Stimulated activated naive CD8-positive, alpha-beta T cell treated with anti-CD3 and anti-CD28 coated beads, Interleukin-15, Interleukin-2, amounts not matched to agents 100 U/mL and 50 U/mL, for 24 hours (primary cell): ENCODE measurements at regions not wholly inside any gene's neighbourhood (a gene's known extent, or its start where the extent isn't known, plus 50 kb on each side); places are given as distances from the start of the nearest gene placed in this dataset.
"Not testable (repeated sequence)": the region's sequence is repeated elsewhere in the genome, so short reads cannot be mapped to it uniquely, and the experiment has no call there.

Source experiments
- ATAC-seq: fragments of 150-1000 bp; cut with Tn5 transposase; one replicate; pipeline ENCODE4 v1.10.0; 2021
- DNase-seq: peaks from one replicate; pipeline ENCODE4 v3.0.0; 2021

DNA sequence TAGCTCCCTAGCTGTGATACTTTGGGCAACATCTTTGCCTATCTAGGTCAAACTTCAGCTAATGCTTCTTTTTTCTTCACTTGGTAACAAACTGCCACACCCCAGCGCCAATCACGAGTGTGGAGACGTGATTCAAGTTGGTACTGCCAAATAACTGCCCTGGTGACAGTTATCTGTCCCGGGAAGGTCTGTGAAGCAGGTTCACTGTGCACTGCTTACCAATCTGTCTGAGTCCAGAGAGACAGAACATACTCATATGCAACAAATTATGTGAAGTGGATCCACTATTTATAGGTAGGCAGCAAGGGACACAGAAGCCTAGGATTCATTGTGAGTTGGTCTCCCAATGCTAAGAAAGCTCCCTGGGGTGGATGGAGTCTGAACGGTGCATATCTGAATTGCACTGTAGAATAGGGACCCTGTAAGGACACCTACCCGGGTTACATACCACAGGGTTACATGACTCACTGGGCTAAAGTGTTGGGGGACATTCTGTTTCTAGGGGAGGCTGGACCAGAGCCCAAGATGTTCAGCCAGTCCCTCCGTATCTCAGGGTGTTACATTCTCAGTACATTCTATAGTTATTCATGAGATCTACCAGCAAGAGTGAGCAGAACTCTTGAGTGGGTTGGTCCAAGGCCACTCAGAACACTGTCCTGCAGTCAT lies 95.4 kb upstream of the STC2 start:
- DNase-seq (no peak), ATAC-seq (no peak)

DNA sequence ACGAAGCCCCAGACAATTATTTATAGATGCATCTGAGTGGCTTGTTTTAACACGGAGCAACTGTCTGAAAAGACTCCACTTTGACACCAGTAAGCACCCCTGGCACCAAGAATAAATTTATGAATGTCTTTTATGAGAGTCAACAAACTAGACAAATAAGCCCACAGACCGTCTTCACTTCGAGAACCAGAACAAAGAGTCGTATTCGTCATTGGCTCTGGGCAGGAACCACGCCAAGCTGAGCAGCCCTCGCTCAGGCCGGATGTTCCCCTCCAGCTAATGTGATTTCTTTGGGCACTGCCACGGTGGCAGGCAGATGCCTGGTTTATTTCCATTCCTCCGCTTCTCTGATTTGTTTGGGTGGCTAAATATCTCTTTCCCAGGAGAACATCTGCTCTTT lies 91.9 kb upstream of the STC2 start:
- DNase-seq (no peak), ATAC-seq (no peak)

DNA sequence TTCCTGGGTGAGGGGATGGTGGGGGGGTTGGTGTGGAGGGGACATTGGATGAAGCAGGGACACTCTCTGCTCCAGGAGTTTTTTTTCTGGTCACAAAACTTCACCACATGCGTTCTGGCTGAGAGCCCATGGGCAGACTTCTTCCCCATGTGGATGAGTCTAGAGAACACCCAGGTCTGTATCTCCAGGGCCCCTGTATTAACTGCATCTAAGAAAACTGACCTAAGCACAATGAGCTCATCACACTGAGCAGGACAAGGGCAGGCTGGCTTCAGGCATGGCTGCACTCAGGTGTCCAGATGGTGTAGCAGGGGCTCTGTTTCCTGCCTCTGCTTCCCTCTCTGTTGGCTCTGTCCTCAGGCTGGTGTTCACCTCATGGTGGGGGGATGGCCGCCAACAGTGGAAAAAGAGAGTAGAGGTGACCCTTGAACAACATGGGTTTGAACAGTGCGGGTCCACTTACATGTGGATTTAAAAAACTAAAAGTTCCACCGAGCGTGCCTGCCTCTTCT lies 85.3 kb upstream of the STC2 start:
- ATAC-seq (no peak), DNase-seq (no peak)

DNA sequence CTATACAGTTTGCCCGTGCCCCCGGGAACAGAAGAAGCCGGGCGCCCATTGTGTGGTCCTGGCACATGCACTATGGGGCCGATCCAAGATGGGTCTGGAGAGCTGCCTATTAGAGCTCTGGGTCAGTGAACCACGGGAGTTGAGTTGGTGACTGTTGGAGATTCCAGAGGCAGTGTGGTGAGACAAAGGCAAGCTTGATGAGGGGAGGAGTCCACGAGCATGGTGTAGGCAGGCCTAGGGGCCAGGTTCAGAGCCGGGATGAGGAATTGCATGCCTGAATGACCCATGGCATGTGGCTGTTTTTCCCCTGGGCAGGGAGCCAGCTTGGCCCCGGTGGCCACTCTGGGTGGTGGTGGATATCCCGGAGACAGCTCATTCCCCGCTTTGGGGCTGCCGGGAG lies 84.4 kb upstream of the STC2 start:
- DNase-seq (no peak), ATAC-seq (no peak)

DNA sequence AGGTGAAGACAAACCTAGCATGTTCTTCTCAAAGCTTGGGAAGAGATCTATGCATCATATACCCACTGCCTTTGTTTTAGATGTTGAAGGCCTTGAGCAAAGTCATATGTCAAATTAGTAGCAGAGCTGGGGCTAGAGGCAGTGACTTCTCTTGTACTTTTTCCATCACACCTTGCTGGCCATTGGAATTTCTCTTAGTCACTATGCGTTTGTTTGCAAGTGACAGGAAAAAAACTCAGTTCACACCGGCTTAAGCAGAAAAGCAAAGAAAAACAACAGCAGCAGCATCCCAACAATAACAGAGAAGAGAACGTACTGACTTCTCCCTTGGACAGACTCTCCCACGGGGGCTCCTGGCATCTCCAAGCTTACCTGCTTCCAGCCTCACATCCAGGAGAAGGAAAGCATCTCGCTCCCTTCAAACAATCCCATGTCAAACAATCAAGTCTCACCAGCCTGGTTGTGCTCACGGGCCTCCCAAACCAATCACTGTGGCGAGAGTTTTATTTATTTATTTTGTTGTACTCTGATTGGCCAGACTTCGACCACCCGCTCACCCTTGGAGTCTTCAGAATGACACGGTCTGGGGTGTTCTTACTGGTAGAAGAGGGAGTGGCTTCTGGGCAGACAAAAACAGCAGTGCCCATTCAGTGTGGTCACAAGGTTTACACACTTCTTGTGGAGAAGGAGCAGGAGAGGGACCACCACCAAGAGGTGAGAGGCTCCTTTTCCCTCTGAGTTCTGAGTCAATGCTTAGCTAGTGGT lies 83.8 kb upstream of the STC2 start:
- DNase-seq (no peak), ATAC-seq (no peak)

DNA sequence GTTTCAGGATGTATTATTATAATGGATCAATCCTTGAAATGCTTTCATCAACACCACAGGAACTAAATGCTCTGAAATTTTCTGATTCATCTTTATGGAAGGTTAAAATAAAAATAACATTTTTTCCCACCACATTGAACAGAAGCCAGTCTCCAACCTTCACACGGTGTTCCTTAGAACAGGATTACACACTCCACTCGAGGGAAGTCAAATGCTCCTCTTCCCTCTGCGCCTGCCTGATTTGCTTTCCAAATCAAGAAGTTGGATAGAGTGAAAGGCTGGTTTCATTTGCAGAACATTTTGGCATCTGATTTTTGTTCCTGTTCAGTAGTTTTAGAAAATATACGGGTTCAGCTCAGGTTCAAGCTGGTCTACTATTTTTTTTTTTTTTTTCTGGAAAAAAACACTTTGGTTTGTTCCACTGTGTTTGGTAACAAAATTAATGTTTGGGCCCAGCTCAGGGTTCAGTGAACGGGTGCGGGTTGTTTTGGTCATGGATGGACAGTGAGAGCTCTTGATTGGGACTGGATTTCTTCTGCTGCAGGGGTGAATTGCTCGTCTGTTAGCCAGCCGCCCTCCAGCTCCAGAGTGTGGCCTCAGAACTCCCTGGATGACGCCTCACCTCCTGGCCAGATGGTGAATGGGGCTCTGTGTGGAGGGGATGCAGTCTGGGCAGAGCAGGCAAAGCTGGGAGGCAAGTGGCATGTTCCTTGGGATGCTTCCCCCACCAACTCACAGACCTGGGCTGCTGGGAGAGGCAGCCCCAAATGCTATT lies 82.4 kb upstream of the STC2 start:
- no peak for ATAC-seq
- DNase-seq: no peak

DNA sequence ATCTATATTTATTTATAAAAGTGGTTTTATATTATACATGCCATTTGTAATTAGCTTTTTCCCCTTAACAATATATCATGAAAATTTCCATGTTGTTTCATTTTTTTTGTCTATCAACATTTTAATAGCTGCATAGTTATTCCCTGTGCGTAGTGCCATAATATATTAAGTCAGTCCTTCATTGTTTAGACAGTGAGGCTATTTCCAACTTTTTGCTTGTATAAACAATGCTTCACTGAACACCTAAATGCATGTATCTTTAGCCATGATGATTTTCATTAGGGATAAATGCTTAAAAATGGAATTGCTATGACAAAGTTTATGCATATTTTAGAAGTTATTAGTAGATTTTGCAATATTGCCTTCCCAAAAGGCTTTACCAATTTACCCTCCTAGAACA lies 80.7 kb upstream of the STC2 start:
- ATAC-seq (no peak), DNase-seq (no peak)

DNA sequence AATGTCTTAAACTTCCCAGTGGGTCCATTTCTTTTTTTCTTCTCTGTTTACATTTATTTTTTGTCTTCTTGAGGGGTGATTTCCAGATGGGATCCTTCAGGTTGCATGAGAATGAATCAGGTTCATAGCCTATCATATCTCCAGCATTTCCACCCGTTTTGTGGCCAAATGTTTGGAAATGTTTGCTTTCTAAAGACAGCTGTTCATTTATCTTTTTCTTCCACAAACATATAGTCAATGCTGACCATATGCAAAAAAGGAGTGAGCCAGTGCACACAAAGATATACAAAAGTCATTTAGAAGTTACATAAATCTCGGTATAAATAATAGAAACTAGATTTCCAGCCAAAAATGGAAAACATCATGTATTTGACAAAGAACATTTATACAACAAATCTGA lies 71.6 kb upstream of the STC2 start:
- ATAC-seq (no peak), DNase-seq (no peak)

DNA sequence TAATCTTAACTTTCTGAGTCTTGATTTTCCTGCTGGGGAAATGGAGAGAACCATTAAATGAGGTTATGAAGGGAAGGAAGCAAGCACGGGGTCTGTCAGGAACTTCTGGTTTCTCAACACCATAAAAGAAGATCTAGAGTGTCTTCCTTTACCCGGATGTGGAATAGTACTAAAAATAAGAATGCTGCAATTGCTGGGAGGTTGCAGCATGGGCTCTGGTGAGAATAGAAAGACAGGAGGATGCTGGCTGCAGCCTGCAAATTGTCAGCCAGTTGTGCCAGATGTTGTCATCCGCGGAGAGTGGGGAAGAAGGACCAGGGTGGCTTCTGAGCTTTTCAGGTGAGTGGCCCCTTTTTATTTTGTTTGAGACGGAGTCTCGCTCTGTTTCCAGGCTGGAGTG lies 69.3 kb upstream of the STC2 start:
- no peak for ATAC-seq
- DNase-seq: no peak

DNA sequence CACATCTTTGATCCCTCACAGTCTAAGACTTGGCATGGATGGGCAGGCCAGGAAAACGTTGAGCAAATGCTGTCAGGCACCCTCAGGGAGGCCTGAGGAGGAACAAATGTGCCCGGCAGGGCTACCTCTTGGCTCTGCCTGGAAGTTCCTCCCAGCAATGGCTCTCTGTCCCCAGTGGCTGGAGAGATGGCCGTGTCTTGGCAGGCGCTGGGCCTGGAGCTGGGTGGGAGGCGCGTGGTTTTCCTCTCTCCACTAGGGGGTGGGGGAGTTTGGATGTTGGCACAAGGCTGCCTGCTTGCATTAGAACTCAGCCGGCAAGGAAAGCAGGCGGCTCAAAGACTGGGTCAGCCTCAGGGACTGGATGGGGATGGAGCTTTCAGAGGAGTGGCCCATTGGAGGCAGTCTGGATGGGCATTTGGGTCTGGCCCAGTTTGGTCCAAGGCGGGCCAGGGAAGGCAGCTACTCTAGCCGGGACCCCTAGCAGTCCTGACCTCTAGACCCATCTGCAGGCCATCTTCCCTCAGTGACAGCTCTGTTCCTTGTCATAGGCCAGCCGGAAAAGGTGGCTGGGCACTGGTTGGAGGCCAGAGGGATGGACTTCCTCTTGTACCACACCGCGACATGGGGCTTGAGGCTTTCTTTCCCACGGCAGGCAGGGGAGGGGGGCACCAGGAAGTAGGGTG lies 68.2 kb upstream of the STC2 start:
- ATAC-seq (no peak), DNase-seq (no peak)

DNA sequence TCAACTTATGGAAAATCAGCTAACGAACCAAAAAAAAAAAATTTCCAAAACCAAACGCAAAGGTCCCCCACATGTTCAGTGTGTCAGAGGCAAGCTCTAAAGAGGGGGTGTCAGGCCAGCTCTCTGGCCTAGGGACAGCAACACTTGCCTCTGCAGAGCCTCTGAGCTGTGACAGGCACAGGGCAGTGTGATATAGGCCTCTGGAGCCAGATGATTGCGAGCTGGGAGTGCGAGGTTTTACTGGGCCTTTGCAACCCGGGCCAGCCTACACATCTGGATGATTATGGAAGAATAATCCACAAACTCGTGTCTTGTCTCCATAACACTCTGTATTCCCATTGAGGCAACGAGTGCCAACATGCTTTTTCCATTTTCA lies 67.7 kb upstream of the STC2 start:
- DNase-seq: no peak

DNA sequence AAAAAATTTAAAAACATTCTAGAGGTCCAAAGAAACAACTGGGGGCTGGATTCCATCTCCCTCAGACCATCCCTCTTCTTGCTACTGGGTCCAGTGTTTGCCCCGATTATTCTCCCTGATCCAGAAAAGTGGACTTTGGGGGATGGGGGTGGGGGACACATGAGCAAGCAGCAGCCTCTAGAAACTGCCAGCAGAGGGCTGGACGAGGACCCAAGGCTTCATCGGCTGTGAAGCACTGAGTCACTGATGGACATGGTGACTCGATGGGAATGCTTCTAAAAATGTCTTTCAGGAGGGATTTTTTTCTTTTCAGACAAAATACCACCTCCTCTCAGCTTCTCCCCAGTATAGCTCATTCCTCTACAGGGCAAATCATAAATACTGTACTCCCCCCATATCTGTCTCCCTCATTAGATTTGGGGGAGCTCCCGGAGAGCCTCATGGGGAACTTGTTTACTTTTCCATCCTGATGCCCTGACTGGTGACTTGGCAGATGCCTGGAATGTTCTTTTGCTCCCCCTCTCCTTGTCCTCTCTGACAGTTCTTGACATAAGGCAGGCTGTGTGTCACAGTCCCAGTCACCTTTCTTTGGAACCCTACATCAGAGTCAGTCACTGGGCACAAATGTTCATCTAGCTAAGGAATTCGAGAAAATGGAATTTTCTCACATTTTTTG lies 67.2 kb upstream of the STC2 start:
- no peak for DNase-seq
- no peak for ATAC-seq

More for the DNA sequence above, 67.7 kb upstream of the STC2 start:
- no peak for ATAC-seq

DNA sequence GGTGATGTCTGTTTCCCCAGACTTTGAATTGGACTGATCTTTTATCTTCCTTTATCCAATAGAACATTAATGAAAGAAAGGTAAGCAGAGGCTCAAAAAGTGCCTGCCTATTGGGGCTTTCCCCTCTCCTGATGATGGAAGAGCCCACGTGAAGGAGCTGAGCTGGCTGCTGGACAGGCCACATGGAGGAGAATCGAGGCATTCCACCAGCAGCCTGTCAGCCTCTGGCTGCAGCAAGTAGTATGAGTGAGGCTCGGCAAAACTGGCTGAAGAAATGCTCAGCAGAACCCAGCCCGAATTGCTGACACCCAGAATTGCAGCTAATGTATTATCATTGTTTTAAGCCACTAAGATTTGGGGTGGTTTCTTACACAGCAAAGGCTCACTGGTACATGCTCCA lies 66.5 kb upstream of the STC2 start:
- no peak for ATAC-seq
- no peak for DNase-seq

DNA sequence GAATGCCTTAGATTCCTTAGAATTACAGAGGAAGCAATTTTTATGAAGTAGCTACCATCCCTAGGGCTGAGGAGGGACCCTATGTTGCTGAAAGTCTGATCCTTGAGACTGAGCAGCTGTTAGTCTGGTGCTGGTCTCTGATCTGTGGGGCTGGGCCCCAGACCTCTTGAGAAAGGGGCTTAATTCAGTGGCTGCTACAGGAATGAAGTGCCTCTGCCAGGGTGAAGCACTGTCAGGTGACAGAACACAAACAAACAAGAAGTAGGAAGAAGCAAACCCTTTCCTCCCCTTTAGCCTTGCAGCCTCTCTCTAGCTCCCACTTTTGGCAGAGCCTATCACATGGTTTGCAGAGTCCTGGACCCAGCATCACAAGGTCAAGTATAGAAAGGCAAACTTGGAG lies 64.0 kb upstream of the STC2 start:
- DNase-seq: no peak
- ATAC-seq: no peak

DNA sequence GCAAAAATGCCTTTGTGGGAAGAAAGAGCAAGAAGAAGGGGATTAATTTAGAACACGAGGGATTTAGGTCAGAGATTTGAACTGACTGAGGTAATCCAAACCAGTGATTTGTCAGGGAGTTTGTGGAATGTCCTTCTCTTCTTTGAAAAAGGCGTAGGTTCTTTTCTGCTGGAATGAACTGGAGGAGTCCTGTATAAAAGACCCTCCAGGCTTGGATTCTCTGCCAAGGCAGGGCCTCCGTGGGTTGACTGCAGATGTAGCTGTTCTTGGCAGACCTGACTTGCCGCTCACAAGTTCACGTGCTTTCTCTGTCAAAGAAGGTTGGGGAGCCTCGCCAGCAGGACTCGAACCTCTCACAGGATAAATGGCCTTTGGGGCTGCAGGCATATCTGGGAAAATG lies 62.8 kb upstream of the STC2 start:
- ATAC-seq (no peak), DNase-seq (no peak)

DNA sequence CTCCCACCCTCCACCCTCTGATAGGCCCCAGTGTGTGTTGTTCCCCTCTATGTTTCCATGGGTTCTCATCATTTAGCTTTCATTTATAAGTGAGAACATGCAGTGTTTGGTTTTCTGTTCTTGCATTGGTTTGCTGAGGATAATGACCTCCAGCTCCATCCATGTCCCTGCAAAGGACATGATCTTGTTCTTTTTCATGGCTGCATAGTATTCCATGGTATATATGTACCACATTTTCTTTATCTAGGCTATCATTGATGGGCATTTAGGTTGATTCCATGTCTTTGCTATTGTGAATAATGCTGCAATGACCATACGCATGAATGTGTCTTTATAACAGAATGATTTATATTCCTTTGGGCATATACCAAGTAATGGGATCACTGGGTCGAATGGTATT lies 59.1 kb upstream of the STC2 start:
- DNase-seq, ATAC-seq: not testable (repeated sequence)

DNA sequence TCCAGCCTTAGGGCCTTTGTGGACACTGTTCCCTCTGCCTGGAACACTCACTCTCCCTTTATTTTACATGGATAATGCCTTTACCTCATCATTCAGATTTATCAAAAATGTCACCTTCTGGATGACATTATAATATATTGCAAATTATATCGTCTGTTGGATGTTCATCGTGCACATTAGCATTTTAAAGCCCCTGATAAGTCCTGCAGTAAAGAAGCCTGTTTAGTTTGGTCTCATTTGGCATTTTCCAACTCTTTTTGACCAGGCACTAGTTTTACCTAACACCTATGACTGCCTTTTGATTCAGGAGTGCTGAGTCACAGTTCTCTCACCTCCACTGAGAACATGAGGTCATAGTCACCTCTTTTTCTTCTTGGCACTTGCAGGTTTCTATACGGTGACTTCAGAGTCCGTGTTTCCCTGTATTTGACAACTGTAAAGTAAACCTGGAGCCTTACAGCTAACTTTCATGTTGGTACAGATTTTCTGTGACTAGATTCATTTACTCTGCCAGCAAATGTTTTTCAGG lies 57.7 kb upstream of the STC2 start:
- ATAC-seq (no peak), DNase-seq (no peak)

DNA sequence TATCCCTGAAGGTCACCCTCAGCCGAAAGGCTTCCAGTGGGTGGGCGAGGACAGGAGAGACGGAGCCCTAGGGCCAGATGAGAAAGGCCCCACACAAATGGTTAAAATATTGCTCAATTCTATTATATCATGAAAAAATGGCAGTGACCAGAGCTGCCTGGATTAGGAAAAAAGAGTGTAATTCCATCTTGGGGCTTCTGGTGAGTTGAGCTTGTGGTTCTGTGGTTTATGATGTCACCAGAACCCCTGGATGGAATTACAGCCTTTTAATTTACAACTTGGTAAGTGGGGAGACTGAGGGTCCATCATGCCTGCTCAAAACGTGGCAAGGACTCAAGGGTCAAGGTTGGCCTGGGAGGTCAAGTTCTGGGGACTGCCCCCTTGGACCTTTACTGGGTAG lies 55.5 kb upstream of the STC2 start:
- ATAC-seq (no peak), DNase-seq (no peak)

DNA sequence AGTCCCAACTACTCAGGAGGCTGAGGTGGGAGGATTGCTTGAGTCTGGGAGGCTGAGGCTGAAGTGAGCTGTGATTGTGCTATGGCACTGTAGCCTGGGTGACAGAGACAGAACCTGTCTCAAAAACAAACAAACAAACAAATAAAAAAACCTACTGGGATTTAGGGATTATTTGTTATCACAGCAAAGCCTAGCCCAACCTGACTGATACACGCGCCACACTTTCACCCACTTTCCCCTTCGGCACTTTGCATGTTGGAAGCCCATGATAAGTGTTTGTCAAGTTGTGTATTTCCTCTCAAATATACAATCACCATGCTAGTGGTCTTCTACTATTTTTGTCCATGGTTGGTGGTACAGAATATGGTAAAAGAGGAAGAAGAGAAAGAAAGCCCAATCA lies 50.5 kb upstream of the STC2 start:
- DNase-seq (no peak), ATAC-seq (no peak)
